ENCODE measurements at regions not wholly inside any gene's neighbourhood (a gene's known extent, or its start where the extent isn't known, plus 50 kb on each side); places are given as distances from the start of the nearest gene placed in this dataset.

DNA sequence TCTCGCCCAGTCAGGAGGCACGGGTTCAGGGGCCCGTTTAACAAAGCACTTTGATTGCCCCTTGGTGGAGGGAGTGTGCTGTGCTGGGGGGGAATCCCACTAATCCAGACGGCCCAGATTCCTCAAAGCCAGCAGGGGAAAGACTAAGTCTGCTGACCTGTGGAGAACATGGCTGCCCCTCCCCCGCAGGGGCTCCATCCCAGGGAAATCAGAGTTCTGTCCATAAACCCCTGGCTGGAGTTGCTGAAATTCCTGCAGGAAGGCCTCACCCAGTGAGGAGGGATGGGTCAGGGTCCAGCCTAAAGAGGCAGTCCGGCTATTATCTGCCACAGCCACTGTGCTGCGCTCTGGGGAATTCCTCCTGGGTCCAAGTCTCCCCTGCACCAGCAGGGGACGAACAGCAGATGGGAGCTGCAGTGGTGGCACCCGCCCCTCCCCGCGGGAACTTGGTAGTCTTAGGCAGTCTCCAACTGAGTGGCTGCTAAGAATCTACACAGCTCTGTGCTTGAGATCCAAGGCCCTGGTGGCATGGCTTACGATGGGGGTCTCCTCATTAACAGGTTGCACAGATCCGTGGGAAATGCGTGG is 174.0 kb upstream of the DAB2 start:
- in situ Hi-C loops (cut with HindIII; ENCODE audit: low sequenced_read_pairs), result no loop called here

DNA sequence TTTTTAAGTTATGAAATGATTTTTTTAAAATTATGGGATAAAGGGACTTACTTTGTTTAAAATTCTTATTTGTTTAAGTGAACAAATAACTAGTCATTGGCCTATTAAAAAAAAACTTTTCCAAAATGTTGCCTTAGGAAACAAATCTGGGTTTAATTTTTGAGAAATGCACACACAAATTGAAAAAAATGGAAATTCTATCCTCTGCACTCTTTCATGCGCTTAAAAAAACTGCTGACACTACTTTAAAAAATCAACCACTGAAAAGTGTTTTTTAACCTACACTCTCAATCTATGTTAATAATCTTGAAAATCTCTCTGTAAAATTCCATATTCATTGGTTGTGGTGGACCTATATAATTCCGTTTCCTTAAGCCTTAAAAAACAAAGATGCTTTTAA is 163.4 kb upstream of the DAB2 start:
- in situ Hi-C loops (cut with HindIII; ENCODE audit: low sequenced_read_pairs), result no loop called here

DNA sequence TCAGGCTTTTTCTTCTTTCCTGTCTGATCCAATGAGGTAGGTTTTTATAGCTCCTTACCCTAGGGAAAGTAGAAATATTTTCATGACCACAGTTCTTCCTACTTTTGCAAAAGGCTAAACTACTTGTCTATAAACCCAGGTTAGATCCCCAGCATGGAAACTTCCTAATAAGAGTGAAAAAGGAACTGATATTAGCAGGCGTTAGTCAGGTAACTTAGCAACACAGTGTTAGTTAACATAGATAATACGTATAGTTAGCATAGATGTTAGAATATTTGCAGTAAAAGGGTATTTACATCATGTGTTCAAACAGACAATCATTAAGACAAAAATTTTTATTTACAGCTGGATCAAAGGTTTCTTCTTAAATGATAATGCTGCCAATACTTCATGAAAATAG is 162.9 kb upstream of the DAB2 start:
- in situ Hi-C loops (cut with HindIII; ENCODE audit: low sequenced_read_pairs), result no loop called here

DNA sequence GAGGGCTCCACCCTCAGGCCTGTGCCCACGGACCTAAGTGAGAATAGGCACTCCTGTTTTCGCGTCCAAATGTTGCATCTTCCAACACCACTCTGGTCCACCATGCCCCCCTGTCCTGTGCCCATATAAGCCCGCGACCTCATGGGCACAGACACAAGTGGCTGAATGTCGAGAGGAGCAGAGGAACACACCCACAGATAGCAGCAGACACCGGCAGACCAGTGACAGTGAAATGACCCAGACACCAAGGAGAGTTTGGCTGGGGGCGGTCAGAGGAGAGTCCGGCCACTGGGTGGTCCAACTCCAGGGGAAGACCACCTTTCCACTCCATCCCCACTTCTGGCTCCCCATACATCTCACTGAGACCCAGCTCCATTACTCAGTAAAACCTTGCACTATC is 161.4 kb upstream of the DAB2 start:
- in situ Hi-C loops (cut with HindIII; ENCODE audit: low sequenced_read_pairs), result no loop called here

DNA sequence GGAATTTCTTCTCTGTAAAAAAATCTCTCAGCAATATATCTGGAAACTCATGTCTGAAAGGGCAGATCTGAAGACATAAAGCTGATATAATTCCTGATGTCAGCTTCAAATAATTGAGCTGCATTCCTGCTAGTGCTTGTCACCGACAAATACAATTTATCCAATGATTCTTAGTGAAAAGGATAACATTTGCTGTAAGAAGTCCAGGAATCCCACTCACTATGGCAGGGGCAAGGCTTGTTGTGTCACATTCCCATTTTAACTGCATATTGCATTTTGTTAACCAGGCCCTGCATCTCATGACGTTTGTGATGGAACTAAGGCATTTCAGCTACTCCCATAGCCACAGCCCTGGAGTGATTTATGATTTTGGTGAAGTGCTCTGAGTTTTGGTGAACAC is 160.1 kb upstream of the DAB2 start:
- in situ Hi-C loops (cut with HindIII; ENCODE audit: low sequenced_read_pairs), result no loop called here

DNA sequence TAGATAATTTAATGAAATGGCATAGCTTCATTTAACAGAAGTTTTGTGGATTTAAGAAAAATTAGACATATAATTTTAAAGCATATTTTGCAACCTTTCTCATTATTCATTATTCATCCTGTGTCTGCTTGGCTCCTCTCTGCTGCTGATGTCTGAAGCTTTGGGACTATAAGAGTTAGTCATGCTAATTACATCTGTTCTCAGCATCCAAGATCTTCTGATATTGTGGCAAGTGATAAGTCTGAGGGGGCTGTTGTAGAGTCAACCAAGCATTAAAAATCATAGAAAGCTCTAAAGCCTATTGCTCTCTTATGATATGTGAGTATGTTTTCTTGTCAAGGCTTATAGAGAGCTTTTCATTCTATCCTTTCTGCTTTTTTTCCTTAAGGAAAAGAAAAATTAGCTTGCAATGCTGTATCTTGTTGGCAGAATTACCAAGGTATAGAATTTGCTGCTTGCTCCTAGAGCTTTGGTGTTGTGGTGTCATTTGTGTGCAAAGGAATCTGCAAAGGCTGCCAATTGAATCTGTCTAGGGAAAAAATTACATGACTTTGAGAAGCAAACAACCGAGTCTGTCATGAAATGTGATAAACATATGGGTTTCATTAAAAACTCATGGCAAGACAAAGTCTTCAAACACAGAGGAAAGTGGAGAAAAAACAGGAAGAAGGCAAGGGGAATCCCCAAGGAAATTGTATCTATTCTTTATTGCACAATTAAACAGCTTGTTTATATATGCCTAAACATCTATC is 156.1 kb upstream of the DAB2 start:
- in situ Hi-C loops (cut with HindIII; ENCODE audit: low sequenced_read_pairs), result no loop called here

DNA sequence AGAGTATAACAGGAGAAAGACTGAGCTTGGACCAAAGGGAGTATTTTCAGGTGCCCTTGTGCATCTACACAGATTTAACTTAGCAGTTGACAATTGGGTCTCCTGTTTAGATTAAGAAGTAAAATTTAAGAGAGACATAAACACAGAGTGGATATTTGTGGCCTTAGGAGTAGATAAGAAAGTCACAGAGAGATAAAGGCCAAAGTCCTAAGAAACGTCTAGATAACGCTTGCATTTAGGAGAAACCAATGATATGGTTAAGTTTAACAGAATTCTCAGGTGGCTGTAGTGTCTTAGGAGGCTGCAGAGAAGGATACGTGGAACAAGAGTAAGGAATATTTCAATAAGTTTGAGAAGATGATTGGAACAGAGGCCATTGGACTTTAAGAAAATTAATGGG is 155.0 kb upstream of the DAB2 start:
- in situ Hi-C loops (cut with HindIII; ENCODE audit: low sequenced_read_pairs), result no loop called here

DNA sequence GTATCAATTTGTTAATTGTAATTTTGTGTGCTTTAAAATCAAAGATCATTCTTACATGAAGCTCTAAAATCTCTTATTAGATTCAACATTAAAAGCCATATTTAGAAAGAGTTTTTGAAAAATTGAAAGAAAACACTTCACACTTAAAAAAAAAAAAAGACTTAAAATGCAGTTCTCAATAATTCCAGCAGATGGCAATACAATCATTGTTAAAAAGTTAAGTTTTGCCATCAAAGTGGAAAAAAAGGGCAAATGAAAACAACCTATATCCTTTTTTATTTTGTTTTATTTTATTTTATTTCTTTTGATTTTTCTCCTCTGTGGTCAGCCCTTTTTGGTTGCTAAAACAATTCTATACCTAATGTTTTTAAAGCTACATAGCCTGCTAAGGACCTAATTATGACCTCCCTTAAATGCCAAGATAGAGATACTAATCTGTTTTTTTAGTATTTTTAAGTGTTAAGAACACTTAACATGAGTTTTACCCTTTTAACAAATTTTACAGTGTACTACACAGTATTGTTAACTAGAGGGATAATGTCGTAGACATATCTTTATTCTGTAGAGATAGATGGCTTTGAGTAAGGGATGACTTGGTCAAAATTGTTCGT is 154.2 kb upstream of the DAB2 start:
- in situ Hi-C loops (cut with HindIII; ENCODE audit: low sequenced_read_pairs), result no loop called here

DNA sequence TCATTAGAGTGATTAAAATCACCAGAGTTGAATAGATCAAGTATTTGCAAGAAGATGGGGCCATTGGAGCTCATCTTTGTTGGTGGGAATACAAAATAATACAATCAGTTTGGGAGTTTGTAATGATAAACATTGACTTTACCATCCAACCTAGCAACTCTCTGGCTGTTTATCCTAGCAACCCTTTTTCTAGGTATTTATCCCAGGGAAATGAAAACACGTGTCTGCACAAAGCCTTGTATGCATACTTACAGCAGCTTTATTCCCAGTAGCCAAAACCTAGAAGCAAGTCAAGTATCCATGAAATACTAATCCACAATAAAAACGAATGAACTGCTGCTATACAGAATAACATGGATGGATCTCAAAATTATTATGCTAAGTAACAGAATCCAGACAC is 152.7 kb upstream of the DAB2 start:
- in situ Hi-C loops (cut with HindIII; ENCODE audit: low sequenced_read_pairs), result no loop called here

DNA sequence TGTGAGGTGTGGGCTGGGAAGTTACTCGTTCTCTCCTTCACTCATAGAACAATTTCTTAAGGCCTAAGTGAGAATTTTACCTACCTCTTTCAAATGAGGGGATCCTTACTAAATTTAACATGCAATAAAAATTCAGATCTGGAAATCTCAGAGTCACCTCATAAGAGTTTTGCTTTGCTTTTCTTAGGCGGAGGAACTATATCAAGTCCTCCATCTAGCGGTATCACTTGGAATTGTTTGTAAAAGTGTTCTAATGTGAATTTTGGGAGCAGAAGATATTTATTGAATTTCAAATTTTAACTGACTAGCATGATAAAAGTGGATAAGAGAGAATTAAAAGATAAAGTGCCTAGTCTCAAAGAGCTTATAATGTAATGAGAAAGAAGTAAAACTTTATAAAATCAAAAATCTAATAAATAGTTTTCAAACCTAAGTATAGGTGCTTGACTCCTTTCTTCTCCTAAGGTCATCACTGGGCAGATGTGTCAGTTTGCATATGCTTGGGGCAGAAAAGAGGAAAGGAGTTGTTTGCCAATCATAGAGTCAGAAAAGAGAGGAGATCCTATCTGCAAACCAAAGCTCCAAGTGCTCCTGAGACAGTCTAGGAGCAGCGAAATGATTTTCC is 145.7 kb upstream of the DAB2 start:
- in situ Hi-C loops (cut with HindIII; ENCODE audit: low sequenced_read_pairs), result no loop called here

DNA sequence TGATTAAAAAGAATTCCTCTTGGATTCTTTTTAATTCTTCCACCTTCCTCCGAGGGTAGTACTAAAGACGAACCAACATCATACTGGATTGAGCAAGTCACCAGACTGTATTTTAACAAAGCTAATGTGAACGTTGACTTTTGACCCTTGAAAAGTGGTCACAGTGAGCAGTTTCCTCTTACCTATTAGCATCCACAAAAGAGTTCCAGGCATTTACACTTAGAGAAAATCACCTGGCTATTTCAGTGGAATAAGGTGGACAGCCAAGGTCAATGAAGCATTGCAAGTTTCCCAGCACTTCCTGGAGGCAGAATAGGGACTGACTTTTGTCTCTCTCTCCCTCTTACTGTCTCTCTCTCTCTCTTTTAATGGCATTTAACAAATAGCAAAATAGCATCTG is 145.1 kb upstream of the DAB2 start:
- in situ Hi-C loops (cut with HindIII; ENCODE audit: low sequenced_read_pairs), result no loop called here

DNA sequence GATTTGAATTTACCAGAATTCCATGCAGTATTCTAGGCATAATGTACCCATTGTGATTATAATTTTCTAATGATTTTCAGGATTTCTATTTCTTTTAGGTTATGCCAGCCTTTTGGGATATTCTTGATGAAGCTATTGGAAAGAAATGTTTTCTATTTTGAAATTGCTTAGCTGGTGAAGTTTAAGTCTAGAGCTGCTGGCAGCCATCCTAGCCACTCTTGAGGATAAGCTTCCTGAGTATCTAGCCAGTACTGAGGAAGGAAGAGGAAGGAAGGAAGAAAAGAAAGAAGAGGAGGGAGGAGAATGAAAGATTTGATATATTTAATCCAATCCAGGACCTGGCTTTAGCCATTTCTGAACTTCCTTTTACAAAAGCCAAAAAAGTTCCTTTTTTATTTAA is 142.1 kb upstream of the DAB2 start:
- in situ Hi-C loops (cut with HindIII; ENCODE audit: low sequenced_read_pairs), result no loop called here

DNA sequence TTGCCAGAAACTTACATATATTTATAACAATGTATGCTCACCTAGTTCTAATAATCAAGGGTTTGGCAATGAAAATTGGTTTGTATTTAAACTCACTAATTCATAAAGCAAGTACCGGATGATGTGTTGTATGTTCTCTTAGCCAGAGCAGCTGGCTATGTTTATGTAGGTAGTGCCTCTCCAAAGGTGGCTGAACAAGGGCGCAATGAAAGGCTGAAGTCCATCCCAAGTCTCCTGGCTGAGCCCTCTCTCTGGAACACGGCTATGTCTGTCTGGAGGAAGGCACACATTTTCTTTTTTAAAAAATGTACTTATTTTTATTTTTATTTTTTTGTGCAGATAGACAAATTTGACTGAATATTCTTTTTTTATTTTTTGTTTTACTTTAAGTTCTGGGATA is 141.2 kb upstream of the DAB2 start:
- in situ Hi-C loops (cut with HindIII; ENCODE audit: low sequenced_read_pairs), result no loop called here

DNA sequence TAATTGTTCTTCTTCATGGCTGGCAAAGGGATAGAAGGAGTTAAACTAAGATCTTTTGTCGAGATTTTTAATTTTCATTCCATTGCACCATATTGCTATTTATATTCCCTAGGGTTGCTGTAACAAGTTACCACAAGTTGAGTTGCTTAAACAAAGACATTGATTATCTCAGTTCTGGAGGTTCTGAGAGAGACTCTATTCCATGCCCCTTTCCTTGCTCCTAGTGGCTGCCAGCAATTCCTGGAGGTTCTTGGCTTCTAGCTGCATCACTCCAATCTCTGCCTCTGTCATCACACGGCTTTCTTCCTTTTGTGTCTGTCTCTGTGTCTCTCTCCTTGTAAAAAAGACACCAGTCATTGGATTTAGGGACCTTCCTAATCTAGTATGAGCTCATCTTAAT is 136.6 kb upstream of the DAB2 start:
- in situ Hi-C loops (cut with HindIII; ENCODE audit: low sequenced_read_pairs), result no loop called here

DNA sequence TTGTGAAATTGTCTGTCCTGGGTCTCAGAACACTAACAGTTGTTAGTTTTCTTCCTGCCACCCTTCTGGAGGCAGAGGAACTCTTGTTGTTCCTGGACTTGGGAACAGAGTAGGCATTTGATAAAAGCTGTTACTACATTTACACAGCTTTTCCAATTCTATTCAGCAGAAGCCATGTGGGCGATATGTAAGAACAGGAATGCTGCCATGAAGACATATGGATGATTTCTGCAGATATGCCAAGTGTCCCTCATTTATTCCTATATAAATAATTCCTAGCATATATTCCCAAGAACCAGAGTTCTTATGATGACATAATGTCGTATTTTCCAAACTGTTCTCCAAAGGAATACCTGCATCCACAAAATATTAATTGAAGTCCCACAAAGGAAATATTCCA is 135.9 kb upstream of the DAB2 start:
- in situ Hi-C loops (cut with HindIII; ENCODE audit: low sequenced_read_pairs), result no loop called here

DNA sequence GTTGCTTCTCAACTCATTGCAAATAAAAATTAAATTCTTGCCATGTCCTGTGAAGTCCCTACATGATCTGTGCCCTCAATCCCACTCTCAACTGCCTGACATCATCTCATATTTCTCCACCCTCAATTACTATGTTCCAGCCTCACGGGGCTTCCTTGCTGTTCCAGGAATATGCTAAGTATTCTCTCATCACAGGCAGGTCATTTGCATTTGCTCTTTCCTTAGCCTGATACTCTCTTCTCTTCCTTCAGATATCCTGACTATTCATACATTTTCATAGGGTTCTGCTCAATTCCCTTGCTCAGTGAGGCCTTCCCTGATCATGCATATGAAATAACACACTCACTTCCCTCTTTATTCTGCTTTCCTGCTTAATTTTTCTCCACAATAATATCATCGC is 135.1 kb upstream of the DAB2 start:
- in situ Hi-C loops (cut with HindIII; ENCODE audit: low sequenced_read_pairs), result no loop called here

DNA sequence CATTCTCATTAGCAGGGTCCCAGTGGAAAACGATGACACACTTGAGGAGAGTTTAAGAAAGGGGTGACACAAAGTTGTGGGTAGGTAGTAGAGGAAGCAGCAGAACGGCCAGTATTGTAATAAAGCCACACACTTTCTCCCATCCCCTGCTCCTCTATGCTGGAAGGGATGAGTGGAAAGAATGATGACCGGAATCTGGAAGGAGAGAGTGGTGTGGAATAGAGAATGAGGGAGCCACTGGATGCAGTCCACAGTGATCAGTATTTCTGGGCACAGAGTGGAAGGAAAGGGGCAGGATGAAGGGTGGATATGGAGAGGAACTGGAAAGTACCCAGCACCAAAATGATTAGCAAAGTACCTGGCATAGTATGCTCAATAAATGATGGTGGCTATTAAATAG is 133.8 kb upstream of the DAB2 start:
- in situ Hi-C loops (cut with HindIII; ENCODE audit: low sequenced_read_pairs), result no loop called here

DNA sequence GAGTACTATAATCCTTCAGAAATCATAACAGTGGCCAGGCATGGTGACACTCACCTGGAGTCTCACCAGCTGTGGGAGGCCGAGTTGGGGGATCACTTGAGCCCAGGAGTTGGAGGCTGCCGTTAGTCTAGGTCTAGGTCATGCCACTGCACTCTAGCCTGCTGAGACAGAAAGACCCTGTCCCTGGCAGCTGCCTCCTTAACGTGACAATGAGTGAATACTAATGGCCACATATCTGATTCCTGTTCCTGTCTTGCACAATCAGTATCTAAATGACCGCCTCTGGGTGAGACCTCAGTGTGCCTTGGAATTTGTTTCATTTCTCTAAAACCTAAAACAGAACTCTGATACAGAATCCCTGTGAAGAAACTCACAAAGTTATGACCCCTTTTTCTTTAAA is 131.0 kb upstream of the DAB2 start:
- in situ Hi-C loops (cut with HindIII; ENCODE audit: low sequenced_read_pairs), result no loop called here

DNA sequence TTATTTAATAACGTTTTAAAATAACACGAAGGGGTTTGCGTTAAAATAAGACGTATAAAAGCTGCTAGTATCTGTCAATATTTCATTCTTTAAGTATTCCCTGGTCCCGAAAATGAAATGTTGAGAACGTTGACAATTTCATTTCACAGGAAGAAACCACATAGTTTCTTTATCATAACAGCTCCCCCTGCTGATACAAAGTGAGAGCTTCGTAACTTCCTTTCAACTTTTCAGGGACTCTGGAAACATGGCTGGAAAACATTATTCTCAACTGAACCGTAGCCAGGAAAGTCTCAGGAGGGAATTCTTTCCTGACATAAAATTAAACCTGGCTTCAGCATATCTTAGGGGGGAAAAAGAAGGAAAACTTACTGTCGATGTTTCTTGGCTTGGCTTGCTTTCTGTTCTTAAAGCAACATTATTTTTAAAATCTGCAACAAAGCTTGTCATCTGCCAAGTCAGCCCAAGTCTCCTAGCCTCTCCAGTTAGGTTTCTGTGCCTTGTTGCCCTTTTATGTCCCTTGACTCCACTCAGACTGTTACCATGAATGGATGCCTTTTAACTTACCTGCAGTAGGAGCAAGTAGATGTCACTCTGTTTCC is 122.9 kb upstream of the DAB2 start:
- in situ Hi-C loops (cut with HindIII; ENCODE audit: low sequenced_read_pairs), result loop anchor here (10.0 kb wide), 1 partner anchor 163 kb away; no protein-coding TSS in a partner anchor

DNA sequence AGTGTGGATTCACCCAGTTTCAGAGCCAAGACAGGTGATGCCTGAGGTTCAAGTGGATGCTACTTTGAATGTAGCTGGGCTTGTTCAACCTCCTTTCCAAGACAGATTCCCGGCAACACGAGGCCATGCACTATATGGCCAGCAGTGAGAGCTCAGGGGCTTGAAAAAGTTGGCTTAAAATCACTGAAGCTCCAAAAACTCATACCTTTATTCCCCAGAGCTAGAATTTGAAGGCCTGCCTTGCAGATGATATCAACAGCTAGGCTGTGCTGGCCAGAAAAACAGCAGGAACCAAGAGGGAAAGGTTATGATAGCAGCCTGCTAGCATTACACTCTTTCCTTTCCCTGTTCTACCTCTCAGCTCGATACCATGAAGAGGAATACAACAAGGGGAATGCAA is 120.2 kb upstream of the DAB2 start:
- in situ Hi-C loops (cut with HindIII; ENCODE audit: low sequenced_read_pairs), result loop anchor here (10.0 kb wide), 1 partner anchor 160 kb away; no protein-coding TSS in a partner anchor

DNA sequence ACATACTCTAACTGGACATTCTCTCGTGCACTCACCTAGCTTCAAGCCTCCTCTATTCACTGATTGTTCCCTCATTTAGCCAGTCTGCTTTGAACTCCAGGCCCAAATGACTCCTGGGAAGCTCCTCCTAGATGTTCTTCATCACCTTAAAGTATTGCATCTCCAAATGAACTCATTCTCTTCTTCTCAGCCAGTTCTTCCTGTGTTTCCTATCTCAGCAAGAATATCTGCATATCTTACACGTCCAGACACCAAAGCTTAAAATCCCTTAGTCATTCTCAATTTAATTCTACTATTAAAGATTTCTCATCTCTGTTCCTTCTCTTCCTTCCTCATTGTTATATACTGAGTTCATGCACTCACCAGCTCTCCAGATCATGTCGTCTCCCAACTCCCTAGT is 118.6 kb upstream of the DAB2 start:
- in situ Hi-C loops (cut with HindIII; ENCODE audit: low sequenced_read_pairs), result loop anchor here (10.0 kb wide), 1 partner anchor 159 kb away; no protein-coding TSS in a partner anchor

Measured in DLD1 (cell line).